ENCODE measurements at regions not wholly inside any gene's neighbourhood (a gene's known extent, or its start where the extent isn't known, plus 50 kb on each side); places are given as distances from the start of the nearest gene placed in this dataset.

- no peaks in the 10 kb centered on the region for H3K4me1 ChIP-seq (ENCODE audit: control insufficient read depth, insufficient read depth, low read length)
- DNase-seq = no peak
- Mint-ChIP-seq H3K4me3 (no peak overlapping the region), H3K27ac (no peak overlapping the region), H3K27me3 (ENCODE audit: insufficient read depth) (peaks cover 3% of the 10 kb centered on the region), H3K9me3 (no peaks in the 10 kb centered on the region), H3K36me3 (ENCODE audit: low read depth) (no peaks in the 10 kb centered on the region), H3K4me1 (no peaks in the 10 kb centered on the region)
- no peak overlapping the region for H3K4me3 ChIP-seq (ENCODE audit: low read length)
- H3K27ac ChIP-seq (ENCODE audit: low read depth, low read length) = no peak overlapping the region
- H3K36me3 ChIP-seq (ENCODE audit: control insufficient read depth, insufficient read depth, low read length) = no peaks in the 10 kb centered on the region
- no peaks in the 10 kb centered on the region for H3K9me3 ChIP-seq (ENCODE audit: control insufficient read depth, low read length)
- H3K27me3 ChIP-seq (ENCODE audit: control insufficient read depth, insufficient read depth, low read length, poor library complexity, severe bottlenecking) = no peaks in the 10 kb centered on the region
- no peak overlapping the region for H3K9ac ChIP-seq (ENCODE audit: extremely low read depth, low read length, poor library complexity, severe bottlenecking)
- TF ChIP-seq, protein P1, sequence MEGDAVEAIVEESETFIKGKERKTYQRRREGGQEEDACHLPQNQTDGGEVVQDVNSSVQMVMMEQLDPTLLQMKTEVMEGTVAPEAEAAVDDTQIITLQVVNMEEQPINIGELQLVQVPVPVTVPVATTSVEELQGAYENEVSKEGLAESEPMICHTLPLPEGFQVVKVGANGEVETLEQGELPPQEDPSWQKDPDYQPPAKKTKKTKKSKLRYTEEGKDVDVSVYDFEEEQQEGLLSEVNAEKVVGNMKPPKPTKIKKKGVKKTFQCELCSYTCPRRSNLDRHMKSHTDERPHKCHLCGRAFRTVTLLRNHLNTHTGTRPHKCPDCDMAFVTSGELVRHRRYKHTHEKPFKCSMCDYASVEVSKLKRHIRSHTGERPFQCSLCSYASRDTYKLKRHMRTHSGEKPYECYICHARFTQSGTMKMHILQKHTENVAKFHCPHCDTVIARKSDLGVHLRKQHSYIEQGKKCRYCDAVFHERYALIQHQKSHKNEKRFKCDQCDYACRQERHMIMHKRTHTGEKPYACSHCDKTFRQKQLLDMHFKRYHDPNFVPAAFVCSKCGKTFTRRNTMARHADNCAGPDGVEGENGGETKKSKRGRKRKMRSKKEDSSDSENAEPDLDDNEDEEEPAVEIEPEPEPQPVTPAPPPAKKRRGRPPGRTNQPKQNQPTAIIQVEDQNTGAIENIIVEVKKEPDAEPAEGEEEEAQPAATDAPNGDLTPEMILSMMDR (conservative IDR thresholded peaks at IDR 0.05) = no peak
- 93% methylated on average over 2 of the region's 2 CpGs; no CpG with 5 or more reads in 1 of the 2 experiments for WGBS, 2 experiments (ENCODE audit: insufficient coverage in 1 of 2, insufficient read length in 1 of 2)
Observed at GRCh38 chr9:8172000-8172399, 372.4 kb upstream of the DMAC1 start.

DNA sequence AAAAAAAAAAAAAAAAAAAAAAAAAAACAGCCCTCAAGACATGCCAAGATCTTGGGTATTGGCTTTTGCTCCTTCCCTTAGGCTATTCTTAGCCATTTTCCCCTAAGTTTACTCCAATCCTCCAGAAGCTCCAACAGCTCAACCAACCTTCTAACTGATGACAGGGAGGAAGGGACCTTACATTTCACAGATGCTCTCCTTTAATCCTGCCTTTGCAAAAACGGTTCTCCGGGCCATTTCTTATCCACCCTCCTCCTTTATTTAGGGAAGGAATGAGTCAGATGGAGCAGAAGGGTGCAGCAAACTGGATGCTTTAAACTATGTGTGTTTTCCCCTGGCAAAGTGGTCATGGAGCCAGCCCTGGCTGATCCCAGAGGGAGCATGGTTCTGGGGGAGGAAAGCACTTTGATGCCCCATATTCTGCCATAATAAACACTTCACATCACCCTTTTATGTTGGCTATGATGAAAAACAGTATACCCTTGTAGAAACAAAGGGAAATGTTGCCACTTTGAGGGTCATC, 369.4 kb upstream of the DMAC1 start:
- H3K27me3 ChIP-seq (ENCODE audit: control insufficient read depth, insufficient read depth, low read length, poor library complexity, severe bottlenecking) = no peaks in the 10 kb centered on the region
- H3K27me3 Mint-ChIP-seq (ENCODE audit: insufficient read depth) = no peaks in the 10 kb centered on the region
- H3K27ac Mint-ChIP-seq = no peak overlapping the region
- 85% methylated on average over 2 of the region's 2 CpGs; no CpG with 5 or more reads in 1 of the 2 experiments for WGBS, 2 experiments (ENCODE audit: insufficient coverage in 1 of 2, insufficient read length in 1 of 2)
- no peaks in the 10 kb centered on the region for H3K4me1 Mint-ChIP-seq
- TF ChIP-seq, protein P1 (conservative IDR thresholded peaks at IDR 0.05) = no peak
- no peak overlapping the region for H3K4me3 ChIP-seq (ENCODE audit: low read length)
- no peaks in the 10 kb centered on the region for H3K4me1 ChIP-seq (ENCODE audit: control insufficient read depth, insufficient read depth, low read length)
- no peaks in the 10 kb centered on the region for H3K36me3 Mint-ChIP-seq (ENCODE audit: low read depth)
- no peaks in the 10 kb centered on the region for H3K9me3 Mint-ChIP-seq
- no peak overlapping the region for H3K4me3 Mint-ChIP-seq
- no peak overlapping the region for H3K9ac ChIP-seq (ENCODE audit: extremely low read depth, low read length, poor library complexity, severe bottlenecking)
- DNase-seq = no peak
- no peak overlapping the region for H3K27ac ChIP-seq (ENCODE audit: low read depth, low read length)
- H3K36me3 ChIP-seq (ENCODE audit: control insufficient read depth, insufficient read depth, low read length) = no peaks in the 10 kb centered on the region
- H3K9me3 ChIP-seq (ENCODE audit: control insufficient read depth, low read length) = no peaks in the 10 kb centered on the region

DNA sequence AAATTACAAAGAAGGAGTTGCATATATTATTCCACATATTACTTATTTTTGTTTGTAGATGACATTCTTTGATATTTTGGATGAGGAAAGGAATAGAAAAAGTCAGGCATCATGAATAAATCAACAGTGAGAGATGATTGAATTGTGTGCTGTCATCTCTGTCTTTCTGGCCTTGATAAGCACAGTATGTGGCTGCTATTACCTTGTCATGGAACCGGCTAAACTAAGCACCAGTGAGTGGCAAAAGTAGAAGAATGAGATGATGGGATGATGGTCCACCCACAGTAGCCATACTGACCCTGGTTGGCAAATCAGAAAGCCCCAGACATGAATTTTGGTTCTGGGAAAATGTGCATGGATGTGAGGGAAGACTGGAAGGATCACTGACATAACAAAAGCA, 361.2 kb upstream of the DMAC1 start:
- H3K4me1 Mint-ChIP-seq = no peaks in the 10 kb centered on the region
- Histone ChIP-seq H3K4me3 (ENCODE audit: low read length) (no peak overlapping the region), H3K9me3 (ENCODE audit: control insufficient read depth, low read length) (no peaks in the 10 kb centered on the region), H3K4me1 (ENCODE audit: control insufficient read depth, insufficient read depth, low read length) (no peaks in the 10 kb centered on the region), H3K36me3 (ENCODE audit: control insufficient read depth, insufficient read depth, low read length) (no peaks in the 10 kb centered on the region), H3K27me3 (ENCODE audit: control insufficient read depth, insufficient read depth, low read length, poor library complexity, severe bottlenecking) (no peaks in the 10 kb centered on the region), H3K27ac (ENCODE audit: low read depth, low read length) (no peak overlapping the region), H3K9ac (ENCODE audit: extremely low read depth, low read length, poor library complexity, severe bottlenecking) (no peak overlapping the region)
- TF ChIP-seq, protein P1 (conservative IDR thresholded peaks at IDR 0.05) = no peak
- no peaks in the 10 kb centered on the region for H3K36me3 Mint-ChIP-seq (ENCODE audit: low read depth)
- H3K27me3 Mint-ChIP-seq (ENCODE audit: insufficient read depth) = no peaks in the 10 kb centered on the region
- no peak for DNase-seq
- H3K4me3 Mint-ChIP-seq = no peak overlapping the region
- 86 to 89% methylated on average over 1 of the region's 1 CpG for WGBS, 2 experiments (ENCODE audit: insufficient coverage in 1 of 2, insufficient read length in 1 of 2)
- no peak overlapping the region for H3K27ac Mint-ChIP-seq
- no peaks in the 10 kb centered on the region for H3K9me3 Mint-ChIP-seq
